H9 (cell line): ENCODE measurements at regions not wholly inside any gene's neighbourhood (a gene's known extent, or its start where the extent isn't known, plus 50 kb on each side); places are given as distances from the start of the nearest gene placed in this dataset.

Source experiments
- DNase-seq: peaks from one replicate; pipeline ENCODE4 v3.0.0-alpha.2; 2017
- H2AFZ ChIP-seq: one replicate; pipeline ENCODE4 v1.6.1; 2013; ENCODE audit warnings: mild to moderate bottlenecking, low read length, control low read depth, moderate library complexity
- H2AK5ac ChIP-seq: 2 replicates; pipeline ENCODE4 v1.6.1; 2013; ENCODE audit warnings: low read length, control low read depth, mixed read lengths; ENCODE audit not compliant: insufficient read length
- H2BK120ac ChIP-seq: one replicate; pipeline ENCODE4 v1.6.1; 2013; ENCODE audit warnings: low read depth, mild to moderate bottlenecking, low read length, control low read depth, inconsistent platforms; ENCODE audit not compliant: poor library complexity, severe bottlenecking
- H2BK12ac ChIP-seq: 2 replicates; pipeline ENCODE4 v1.6.1; 2013; ENCODE audit warnings: low read length, control low read depth, mixed read lengths, low read depth; ENCODE audit not compliant: insufficient read length
- H2BK15ac ChIP-seq: 2 replicates; pipeline ENCODE4 v1.6.1; 2013; ENCODE audit warnings: low read depth, low read length, control low read depth
- H2BK20ac ChIP-seq: one replicate; pipeline ENCODE4 v1.6.1; 2013; ENCODE audit warnings: low read depth, mild to moderate bottlenecking, low read length, control low read depth, inconsistent platforms; ENCODE audit not compliant: poor library complexity, severe bottlenecking
- H2BK5ac ChIP-seq: 2 replicates; pipeline ENCODE4 v1.6.1; 2013; ENCODE audit warnings: low read length, control low read depth, mixed read lengths; ENCODE audit not compliant: insufficient read length
- H3K14ac ChIP-seq: 2 replicates; pipeline ENCODE4 v1.6.1; 2013; ENCODE audit warnings: low read length, control low read depth; ENCODE audit not compliant: insufficient read depth
- H3K18ac ChIP-seq: 2 replicates; pipeline ENCODE4 v1.6.1; 2013; ENCODE audit warnings: low read depth, mild to moderate bottlenecking, mixed read lengths, low read length, control low read depth; ENCODE audit not compliant: insufficient read length
- H3K23ac ChIP-seq: 2 replicates; pipeline ENCODE4 v1.6.1; 2013; ENCODE audit warnings: low read length, control low read depth, mixed read lengths, low read depth; ENCODE audit not compliant: insufficient read length
- H3K23me2 ChIP-seq: 2 replicates; pipeline ENCODE4 v1.6.1; 2013; ENCODE audit warnings: low read depth, mild to moderate bottlenecking, mixed read lengths, low read length, control low read depth; ENCODE audit not compliant: insufficient read length, poor library complexity, severe bottlenecking
- H3K27ac ChIP-seq: 2 replicates; pipeline ENCODE4 v1.5.1; 2013; ENCODE audit warnings: low read length, control low read depth, mixed read lengths, low read depth; ENCODE audit not compliant: insufficient read length
- H3K27me3 ChIP-seq: 2 replicates; pipeline ENCODE4 v1.6.1; 2013; ENCODE audit warnings: low read length, control low read depth, inconsistent platforms; ENCODE audit not compliant: insufficient read depth
- H3K4ac ChIP-seq: 2 replicates; pipeline ENCODE4 v1.6.1; 2013; ENCODE audit warnings: low read depth, mild to moderate bottlenecking, control low read depth, inconsistent platforms, low read length, moderate library complexity
- H3K4me1 ChIP-seq: 2 replicates; pipeline ENCODE4 v1.6.1; 2013; ENCODE audit warnings: low read length, control low read depth, inconsistent platforms; ENCODE audit not compliant: insufficient read depth
- H3K4me2 ChIP-seq: 2 replicates; pipeline ENCODE4 v1.6.1; 2013; ENCODE audit warnings: low read length, control low read depth, mixed read lengths; ENCODE audit not compliant: insufficient read length, insufficient read depth
- H3K56ac ChIP-seq: 2 replicates; pipeline ENCODE4 v1.6.1; 2013; ENCODE audit warnings: low read depth, mild to moderate bottlenecking, mixed read lengths, low read length, control low read depth; ENCODE audit not compliant: insufficient read length
- H3K79me1 ChIP-seq: 2 replicates; pipeline ENCODE4 v1.6.1; 2013; ENCODE audit warnings: low read depth, mild to moderate bottlenecking, moderate library complexity, low read length, control low read depth, inconsistent platforms; ENCODE audit not compliant: insufficient read depth, poor library complexity, severe bottlenecking
- H3K79me2 ChIP-seq: 2 replicates; pipeline ENCODE4 v1.6.1; 2013; ENCODE audit warnings: low read length, control low read depth, inconsistent platforms; ENCODE audit not compliant: insufficient read depth
- H3K9ac ChIP-seq: 2 replicates; pipeline ENCODE4 v1.6.1; 2013; ENCODE audit warnings: low read length, control low read depth, mixed read lengths; ENCODE audit not compliant: insufficient read length; ENCODE audit errors: extremely low read depth
- H3K9me3 ChIP-seq: one replicate; pipeline ENCODE4 v1.6.1; 2013; ENCODE audit warnings: low read depth, low read length, inconsistent platforms; ENCODE audit not compliant: control insufficient read depth
- H3T11ph ChIP-seq: one replicate; pipeline ENCODE4 v1.6.1; 2013; ENCODE audit warnings: mild to moderate bottlenecking, low read length, control low read depth, inconsistent platforms
- H4K20me1 ChIP-seq: one replicate; pipeline ENCODE4 v1.6.1; 2013; ENCODE audit not compliant: control insufficient read depth, insufficient read length, insufficient read depth
- H4K5ac ChIP-seq: 2 replicates; pipeline ENCODE4 v1.6.1; 2013; ENCODE audit warnings: low read depth, mild to moderate bottlenecking, mixed read lengths, low read length, control low read depth; ENCODE audit not compliant: insufficient read length
- H4K8ac ChIP-seq: replicated peaks from 2 replicates; pipeline ENCODE4 v1.6.1; 2013; ENCODE audit warnings: low read length, control low read depth, mixed read lengths, low read depth; ENCODE audit not compliant: insufficient read length
- H4K91ac ChIP-seq: 2 replicates; pipeline ENCODE4 v1.6.1; 2013; ENCODE audit warnings: low read depth, mild to moderate bottlenecking, moderate library complexity, mixed read lengths, low read length, control low read depth; ENCODE audit not compliant: insufficient read length
- H3K27ac Mint-ChIP-seq, 3 experiments: 2 replicates in 2 of 3; 3 replicates in 1 of 3; pipeline ENCODE4 v1.8.0; 2020 to 2021; ENCODE audit warnings: mixed read lengths in 3 of 3, mild to moderate bottlenecking in 1 of 3, moderate library complexity in 1 of 3
- H3K27me3 Mint-ChIP-seq: 2 replicates; pipeline ENCODE4 v1.8.0; 2021; ENCODE audit warnings: low read depth, mild to moderate bottlenecking, moderate library complexity, mixed read lengths
- H3K36me3 Mint-ChIP-seq, 3 experiments: 2 replicates in 2 of 3; 3 replicates in 1 of 3; pipeline ENCODE4 v1.8.0; 2020 to 2021; ENCODE audit warnings: low read depth in 3 of 3, mixed read lengths in 3 of 3; ENCODE audit not compliant: insufficient read depth in 1 of 3
- H3K4me1 Mint-ChIP-seq, 2 experiments: 2 replicates each; pipeline ENCODE4 v1.8.0; 2020; ENCODE audit warnings: mixed read lengths in 2 of 2
- H3K4me3 Mint-ChIP-seq, 2 experiments: 2 replicates in 1 of 2; 3 replicates in 1 of 2; pipeline ENCODE4 v1.8.0; 2020 to 2021; ENCODE audit warnings: mild to moderate bottlenecking in 2 of 2, mixed read lengths in 2 of 2, moderate library complexity in 1 of 2
- H3K9me3 Mint-ChIP-seq, 2 experiments: 2 replicates in 1 of 2; 3 replicates in 1 of 2; pipeline ENCODE4 v1.8.0; 2020; ENCODE audit warnings: mild to moderate bottlenecking in 2 of 2, mixed read lengths in 2 of 2, moderate library complexity in 1 of 2
- whole genome bisulfite sequencing: extraction: QIAGEN DNeasy Blood & Tissue Kit; methylation state at CpG from one replicate; pipeline ENCODE4 v1.1.7; 2013; ENCODE audit warnings: missing lambda C conversion rate, low lambda C conversion rate, mixed read lengths; ENCODE audit not compliant: insufficient read length; ENCODE audit errors: extremely low coverage; 5-methylcytosine and 5-hydroxymethylcytosine counted together
- TF ChIP-seq, protein P1 (sequence below): fragments of 200-600 bp; sonication (generic); conservative IDR thresholded peaks from 3 replicates; pipeline ENCODE4 v1.8.0; 2021; ENCODE audit warnings: antibody characterized with exemption, mild to moderate bottlenecking

GRCh38 chr11:43119275-43119970, 192.4 kb upstream of the API5 start:
- H3K14ac ChIP-seq: no peak overlapping the region
- H3K4me2 ChIP-seq: no peak overlapping the region
- TF ChIP-seq, protein P1, sequence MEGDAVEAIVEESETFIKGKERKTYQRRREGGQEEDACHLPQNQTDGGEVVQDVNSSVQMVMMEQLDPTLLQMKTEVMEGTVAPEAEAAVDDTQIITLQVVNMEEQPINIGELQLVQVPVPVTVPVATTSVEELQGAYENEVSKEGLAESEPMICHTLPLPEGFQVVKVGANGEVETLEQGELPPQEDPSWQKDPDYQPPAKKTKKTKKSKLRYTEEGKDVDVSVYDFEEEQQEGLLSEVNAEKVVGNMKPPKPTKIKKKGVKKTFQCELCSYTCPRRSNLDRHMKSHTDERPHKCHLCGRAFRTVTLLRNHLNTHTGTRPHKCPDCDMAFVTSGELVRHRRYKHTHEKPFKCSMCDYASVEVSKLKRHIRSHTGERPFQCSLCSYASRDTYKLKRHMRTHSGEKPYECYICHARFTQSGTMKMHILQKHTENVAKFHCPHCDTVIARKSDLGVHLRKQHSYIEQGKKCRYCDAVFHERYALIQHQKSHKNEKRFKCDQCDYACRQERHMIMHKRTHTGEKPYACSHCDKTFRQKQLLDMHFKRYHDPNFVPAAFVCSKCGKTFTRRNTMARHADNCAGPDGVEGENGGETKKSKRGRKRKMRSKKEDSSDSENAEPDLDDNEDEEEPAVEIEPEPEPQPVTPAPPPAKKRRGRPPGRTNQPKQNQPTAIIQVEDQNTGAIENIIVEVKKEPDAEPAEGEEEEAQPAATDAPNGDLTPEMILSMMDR: no peak; the same call in 2 of the 3 replicates
- no peak overlapping the region for H3K4ac ChIP-seq
- Mint-ChIP-seq H3K4me3 (no peak overlapping the region), H3K27ac (no peak overlapping the region; a peak in 1 of 7 replicates), H3K9me3 (no peaks in the 10 kb centered on the region; a peak in 1 of 5 replicates), H3K27me3 (no peaks in the 10 kb centered on the region; the same call in 1 of the 2 replicates), H3K36me3 (no peaks in the 10 kb centered on the region; a peak in 2 of 7 replicates), H3K4me1 (no peaks in the 10 kb centered on the region)
- no peaks in the 10 kb centered on the region for H3K23me2 ChIP-seq
- H3K79me2 ChIP-seq: no peaks in the 10 kb centered on the region
- no peak overlapping the region for H2BK5ac ChIP-seq
- H3K9me3 ChIP-seq: no peaks in the 10 kb centered on the region
- H3K56ac ChIP-seq: no peak overlapping the region
- DNase-seq: no peak
- no peak overlapping the region for H2BK120ac ChIP-seq
- no peak overlapping the region for H2AFZ ChIP-seq
- no peak overlapping the region for H3K27ac ChIP-seq
- no peak overlapping the region for H4K91ac ChIP-seq
- WGBS: no CpG with 5 or more reads among the region's 4 CpGs
- H3K79me1 ChIP-seq: no peaks in the 10 kb centered on the region
- H3T11ph ChIP-seq: no peak overlapping the region
- no peak overlapping the region for H4K8ac ChIP-seq
- H3K23ac ChIP-seq: no peak overlapping the region
- H2BK12ac ChIP-seq: no peak overlapping the region
- no peaks in the 10 kb centered on the region for H4K20me1 ChIP-seq
- H3K9ac ChIP-seq: no peak overlapping the region
- no peaks in the 10 kb centered on the region for H3K27me3 ChIP-seq
- no peak overlapping the region for H2BK20ac ChIP-seq
- no peak overlapping the region for H4K5ac ChIP-seq
- H2AK5ac ChIP-seq: no peak overlapping the region
- H2BK15ac ChIP-seq: no peak overlapping the region
- H3K18ac ChIP-seq: no peak overlapping the region
- H3K4me1 ChIP-seq: no peaks in the 10 kb centered on the region
